Pons (tissue), 1 donor: ENCODE measurements at regions not wholly inside any gene's neighbourhood (a gene's known extent, or its start where the extent isn't known, plus 50 kb on each side); places are given as distances from the start of the nearest gene placed in this dataset.

Experiments
- DNase-seq: peaks from one replicate; pipeline ENCODE4 v3.0.0-alpha.2; 2016; ENCODE audit warnings: low spot score

DNA sequence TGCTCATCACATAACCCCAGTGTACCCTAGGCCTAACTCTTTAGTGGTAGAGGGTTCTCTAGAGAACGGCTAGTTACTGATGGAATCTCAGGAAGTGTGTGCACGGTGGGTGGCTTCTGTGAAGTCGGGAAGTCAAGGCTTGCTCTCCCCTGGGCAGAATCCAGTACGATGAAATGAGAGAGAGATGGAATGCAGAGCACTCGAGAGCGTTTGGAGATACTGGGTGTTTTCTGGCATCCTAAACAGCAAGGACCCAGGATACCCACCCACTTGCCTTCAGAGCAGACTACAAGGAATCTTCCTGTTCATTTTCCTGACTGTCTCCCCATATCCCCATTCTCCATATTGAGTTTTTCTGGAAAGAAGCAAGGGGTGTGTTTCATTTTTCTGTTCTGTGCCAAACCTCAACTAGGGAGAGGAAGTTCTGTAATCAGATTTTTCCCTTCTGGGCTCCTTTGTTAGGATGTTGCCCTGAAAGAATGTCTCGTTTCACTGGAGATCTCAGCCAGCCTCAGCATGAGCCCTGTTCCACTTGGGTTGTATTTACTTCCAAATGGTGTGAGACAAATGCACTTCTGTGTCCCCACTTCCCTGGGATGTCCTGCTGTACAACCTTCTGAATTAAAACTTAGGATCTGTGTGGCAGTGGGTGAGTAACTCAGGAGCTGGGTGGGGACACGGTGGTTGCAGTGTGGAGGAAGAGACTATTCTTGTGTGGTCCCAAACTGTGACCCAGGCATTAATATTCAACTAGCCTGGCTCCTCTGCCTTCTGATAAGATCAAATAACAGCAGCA, 108.9 kb upstream of the SPRY4 start:
- no peak for DNase-seq

DNA sequence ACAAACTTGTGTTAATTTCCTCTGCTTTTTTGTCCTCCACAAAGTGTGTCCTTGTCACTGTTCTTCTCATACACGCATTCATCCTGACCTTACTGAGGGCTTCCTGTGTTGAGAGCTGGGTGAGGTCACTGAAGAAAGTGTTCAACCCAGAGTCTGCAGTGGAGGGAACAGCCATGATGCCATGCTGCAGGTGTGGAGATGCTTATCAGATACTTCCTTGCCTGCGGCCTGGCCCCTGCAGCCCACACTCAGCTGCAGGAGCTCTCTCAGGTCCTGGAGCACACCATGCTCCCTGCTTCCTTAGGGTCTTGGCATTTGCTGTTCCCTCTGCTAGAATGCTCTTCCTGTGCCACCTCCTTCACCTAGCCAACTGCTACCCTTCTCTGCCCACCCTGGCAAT, 108.1 kb upstream of the SPRY4 start:
- no peak for DNase-seq

DNA sequence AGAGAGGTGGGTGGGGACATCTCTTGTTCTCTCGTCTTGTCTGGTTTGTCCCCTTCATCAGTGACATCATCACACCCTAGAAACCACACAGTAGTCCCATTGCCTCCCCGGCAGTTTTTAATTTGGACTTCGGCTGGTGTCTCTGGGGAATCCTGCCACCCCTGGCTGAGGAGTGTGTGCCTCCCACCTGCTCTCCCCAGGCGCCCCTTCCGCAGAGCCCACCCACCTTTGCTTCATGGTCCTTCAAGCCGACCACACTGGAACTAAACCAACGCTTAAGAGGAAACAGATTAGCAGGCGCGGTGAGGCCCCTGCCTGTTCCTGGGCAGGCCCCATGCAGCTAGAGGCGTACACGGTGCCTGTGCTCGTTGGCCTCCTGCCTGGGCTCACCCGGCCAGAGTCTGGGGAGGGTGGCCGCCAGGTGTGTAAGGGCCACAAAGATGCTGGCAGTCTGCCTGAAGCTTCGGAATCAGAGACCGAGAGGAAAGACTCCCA, 107.6 kb upstream of the SPRY4 start:
- no peak for DNase-seq

DNA sequence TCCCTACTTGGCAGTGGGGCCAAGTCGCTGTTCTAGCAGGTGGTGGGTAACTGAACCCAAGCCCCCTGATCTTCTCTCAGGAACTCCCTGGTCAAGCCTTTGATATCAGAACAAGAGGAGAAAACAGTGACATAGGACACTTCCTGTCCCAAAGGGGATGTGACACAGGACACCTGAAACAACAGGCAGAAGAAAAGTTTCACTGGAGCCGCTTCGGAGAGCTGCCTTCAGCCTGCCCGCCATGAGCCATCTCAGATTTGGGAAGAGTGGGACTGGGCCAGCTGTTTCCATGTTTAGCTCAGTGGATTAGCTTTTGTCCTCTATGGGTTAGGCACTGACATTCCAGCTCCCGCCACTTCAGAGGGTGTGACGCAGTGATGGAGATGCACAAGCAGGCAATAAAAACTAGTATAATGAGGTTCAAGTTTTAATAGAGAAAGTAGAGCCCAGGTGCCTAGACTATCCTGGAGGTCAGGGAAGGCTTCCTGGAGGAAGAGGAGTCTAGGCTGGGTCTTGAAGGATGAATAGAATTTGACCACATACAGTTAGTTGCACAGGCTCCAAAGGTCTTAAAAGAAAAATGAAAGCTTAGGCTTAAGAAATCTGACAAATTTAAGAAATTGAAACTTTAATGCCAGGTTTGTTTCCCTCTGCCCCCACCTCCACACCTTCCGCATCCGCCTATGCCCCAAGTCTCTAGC, 104.1 kb upstream of the SPRY4 start:
- no peak for DNase-seq

DNA sequence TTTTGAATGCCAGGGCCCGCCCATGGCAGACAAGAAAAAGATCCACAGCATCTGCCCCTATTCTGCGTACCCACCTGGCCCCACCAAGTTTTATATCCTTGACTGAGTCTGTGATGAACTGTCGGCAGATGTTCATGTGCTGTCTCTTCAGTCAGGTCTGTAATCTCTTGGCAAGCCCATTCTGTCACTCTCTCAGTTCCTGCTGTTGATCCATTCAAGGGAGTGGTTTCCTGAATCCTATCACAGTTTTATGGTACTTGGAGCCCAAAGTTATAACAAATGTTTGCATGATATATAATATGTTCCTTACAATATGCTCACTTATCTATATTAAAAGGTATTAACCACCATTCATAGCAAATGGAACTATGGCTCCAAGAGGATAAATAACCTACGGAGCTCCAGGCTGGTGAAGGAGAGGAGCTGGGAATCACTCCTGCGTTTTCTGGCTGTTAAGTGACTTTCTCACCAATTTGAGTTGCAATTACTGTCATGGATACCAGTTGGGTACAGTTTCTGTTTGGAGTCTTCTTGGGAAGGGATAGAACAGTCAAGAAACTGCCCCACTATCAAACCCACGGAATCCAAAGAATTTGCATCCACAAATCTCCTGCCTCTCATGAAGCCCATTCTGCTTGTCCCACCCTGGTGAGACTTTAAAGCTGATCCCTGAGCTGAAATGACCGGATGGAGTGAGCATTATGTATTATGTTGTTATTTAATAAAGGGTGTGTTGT, 103.4 kb upstream of the SPRY4 start:
- no peak for DNase-seq

DNA sequence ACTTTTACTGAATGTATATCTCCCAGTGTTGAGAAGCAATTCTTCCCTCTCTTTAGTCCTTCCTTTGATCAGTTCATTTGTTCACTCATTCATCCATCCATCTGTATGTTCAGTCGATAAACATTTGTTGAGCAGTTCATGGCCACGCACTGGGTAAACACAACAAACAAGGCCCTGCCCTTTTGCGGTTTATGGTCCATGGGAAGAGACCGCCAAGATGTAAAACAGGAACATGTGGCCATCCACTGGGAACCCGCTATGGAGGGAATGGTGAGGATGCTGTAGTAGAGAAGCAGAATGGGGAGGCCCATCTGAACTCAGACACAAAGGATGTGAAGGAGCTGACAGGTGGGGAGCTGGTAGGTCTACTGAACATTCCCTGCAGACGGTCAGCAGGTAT, 102.7 kb upstream of the SPRY4 start:
- DNase-seq = no peak

DNA sequence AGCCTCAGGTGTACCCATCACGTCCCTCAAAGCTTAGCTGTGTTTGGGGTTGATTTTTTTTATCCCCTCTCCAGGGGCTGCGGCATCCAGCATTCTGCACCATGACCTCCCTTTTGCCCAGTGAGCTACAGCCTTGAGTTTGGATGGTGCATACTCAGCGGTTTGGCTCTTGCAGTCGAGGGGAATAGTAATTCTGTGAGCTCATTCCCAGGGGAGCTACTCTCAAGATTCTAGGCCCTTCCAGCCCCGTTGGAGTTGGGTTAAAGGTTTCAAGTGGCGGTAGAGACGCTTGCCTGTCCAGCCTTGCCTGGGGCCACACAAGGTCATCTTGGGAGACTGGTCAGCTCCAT, 102.2 kb upstream of the SPRY4 start:
- DNase-seq = no peak

DNA sequence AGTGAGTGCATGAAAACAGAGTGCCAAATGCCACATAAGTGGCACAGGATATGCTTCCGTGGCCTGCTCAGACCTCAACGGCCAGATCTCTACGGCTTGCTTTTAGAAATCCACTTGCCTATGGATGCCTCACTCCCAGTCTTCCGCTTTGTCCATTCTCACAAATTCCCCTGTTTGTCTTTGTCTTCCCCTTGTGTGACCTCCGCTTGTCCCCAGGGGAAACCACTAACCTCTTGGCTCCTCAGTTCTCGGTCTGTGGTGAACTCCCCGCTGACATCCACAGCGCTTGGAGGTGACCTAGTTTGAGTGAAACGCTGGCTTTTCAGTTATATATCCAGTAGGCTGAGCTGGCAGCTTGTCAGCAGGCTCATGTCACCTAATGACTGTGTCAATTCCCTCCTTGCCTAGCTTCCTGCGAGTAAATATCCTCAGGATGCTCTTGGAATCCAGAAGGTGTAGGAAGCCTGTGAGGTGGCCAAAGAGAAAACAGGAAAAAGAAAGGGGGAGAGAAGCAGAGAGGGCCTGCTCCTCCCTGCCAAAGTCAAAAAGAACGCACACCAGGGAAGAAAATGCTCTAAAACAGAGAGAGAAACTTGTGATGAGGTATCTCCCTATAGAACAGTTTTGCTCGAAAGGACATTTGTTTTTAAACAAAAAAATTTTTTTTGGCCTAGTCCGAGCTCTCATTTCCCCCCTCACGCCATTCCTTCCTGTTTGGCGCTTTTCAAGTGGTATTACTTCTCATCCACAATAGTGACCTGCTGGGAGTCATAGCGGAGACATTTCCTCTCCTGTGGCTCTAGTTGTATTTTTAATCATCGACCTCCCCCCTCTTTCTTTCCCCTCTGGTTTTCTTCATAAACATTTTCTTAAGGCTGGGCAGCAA, 101.6 kb upstream of the SPRY4 start:
- DNase-seq = peak; percentile 50

DNA sequence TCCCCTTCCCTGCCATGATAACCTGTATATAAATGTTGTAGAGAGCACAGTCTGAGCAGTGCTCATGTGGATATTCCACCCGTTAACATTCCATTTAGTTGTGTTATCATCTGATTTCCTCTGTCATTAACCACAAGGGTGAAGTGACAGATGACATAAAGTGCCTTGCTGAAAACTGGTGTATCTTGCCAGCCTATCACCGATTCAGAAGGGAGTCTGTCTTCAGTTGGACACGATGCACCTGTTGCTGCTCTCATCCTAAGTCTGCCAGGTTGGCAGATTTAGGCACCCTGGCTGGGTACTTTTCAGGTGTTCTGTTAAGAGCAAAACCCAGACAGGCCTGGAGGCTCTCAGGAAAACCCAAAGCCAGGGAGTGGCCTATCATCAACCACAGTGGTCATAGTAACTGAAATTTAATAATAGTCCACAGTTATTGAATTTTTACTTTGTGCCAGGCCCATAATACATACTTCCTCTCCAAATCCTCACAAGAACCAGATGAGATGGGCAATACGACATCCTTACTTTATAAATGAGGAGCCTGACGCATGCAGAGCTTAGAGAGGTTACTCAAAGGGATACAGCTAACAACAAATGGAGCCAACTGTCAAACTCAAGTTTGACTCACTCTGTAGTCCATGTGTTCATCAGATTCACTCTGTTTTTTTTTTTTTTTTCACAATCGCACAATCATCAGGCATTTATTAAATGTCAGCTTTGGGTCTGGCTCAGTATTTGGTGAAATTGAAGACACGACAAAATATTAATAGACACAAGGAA, 100.7 kb upstream of the SPRY4 start:
- no peak for DNase-seq

DNA sequence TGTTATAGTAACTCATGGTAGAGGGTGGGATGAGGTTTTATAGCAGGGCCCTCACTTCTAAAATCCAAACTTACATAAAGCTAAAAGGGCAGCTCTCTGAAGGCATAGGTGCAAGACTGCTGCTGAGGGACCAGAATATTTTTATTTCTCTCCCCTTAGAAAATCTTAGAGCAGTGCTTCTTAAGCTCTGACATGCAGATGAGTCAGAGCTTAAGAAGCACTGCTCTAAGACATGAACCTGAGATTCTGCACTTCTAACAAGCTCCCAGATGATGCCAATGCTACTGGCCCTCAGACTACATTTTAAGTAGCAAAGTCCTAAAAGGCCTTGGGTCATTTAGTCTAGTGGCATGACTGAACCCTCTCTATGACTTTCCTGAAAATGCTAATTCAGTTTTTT, 97.6 kb upstream of the SPRY4 start:
- no peak for DNase-seq

DNA sequence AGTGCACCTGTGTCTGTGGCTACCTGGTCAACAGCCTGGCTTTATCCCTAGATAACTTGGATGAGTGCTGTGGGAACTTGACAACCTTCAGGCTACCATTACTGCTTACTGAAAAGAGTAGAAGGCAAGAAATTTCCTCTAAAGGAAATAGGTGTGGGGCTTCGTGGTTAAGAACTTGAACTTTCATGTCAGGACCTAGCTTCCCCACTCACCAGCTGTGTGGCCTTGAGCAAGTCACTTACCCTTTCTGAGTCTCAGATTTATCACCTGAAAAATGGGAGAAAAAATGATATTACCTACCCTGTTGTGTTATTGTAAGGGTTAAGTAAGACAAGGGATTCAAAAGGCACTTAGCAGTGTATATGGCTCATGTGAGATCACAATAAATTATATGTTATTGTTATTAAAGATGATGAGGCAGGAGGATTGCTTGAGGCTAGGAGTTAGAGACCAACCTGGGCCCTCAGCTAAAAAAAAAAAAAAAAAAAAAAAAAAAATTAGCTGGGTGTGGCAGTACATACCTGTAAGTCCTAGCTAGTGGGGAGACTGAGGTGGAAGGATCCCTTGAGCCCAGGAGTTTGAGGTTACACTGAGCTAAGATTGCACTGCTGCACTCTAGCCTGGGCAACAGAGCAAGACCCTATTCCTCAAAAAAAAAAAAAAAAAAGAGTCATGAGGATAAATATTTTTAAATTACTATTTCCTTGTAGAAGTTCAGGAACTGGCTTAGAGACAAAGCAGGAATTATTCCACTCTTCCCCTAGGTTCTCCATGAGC, 97.0 kb upstream of the SPRY4 start:
- no peak for DNase-seq

DNA sequence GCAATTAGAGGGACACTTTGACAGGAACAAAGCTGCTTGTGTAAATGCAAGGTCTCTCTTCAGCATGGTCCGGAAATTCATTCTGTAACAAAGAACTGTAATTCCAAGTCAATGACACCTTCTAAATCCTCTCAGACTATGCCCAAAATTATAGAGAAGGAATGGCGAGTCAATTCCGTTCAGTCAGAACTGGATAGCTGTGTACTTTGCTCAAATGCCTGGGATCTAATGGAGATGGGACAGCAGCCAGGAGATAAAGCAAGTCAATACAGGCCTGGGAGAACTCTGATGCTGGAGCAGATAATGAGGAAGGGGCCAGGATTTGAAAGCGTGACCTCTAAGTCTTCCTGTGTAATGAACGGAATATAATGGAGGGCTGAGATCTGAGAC, 96.4 kb upstream of the SPRY4 start:
- no peak for DNase-seq

DNA sequence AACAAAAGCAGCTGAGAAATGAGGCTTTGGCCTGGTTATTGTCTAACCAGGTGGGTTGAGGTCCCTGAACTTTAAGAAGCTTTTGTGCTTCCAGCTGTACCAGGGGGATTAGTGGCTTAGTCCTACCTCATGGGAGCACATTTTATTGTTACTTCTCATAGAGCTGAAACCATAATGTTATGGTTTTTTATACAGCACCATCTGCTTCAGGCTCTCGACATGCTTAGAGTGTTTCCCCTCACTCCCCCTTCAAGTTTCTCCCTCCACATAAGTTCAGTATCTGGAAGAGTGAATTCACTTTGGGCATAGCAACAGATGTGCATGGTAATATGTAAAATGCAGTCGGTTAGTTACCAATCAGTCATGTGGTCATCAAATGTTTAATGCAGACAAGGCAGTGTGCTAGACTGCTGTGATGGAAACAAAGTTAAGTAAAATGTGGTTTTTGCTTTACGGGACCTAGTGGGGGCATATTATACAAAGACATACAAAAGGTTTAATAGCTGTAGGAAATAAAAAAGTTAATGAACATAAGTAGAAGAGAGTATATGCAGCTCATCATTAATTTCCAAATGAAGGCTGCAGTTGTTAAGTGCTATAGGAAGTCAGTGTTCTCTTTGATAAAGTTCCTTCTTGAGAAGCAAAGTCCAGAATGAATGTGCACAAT, 95.9 kb upstream of the SPRY4 start:
- no peak for DNase-seq

DNA sequence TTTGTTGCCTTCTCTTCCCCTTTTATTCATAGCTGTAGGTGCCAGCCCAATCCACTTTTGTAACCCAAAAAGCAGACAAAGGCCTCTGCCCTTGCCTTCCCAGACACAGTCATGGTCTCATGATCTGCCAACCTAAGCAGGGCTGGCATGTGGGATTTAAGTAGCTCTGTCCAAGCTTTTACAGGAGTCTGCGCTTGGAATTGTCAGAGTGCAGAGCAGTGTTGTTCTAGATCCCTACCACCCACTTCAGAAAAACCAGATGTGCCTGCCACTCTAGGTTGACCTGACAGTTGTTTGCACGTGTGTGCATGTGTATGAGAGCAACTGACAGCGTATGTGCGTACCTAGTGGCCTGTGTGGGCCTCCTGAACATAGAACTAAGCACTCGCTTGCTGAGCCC, 87.8 kb upstream of the SPRY4 start:
- DNase-seq = no peak

DNA sequence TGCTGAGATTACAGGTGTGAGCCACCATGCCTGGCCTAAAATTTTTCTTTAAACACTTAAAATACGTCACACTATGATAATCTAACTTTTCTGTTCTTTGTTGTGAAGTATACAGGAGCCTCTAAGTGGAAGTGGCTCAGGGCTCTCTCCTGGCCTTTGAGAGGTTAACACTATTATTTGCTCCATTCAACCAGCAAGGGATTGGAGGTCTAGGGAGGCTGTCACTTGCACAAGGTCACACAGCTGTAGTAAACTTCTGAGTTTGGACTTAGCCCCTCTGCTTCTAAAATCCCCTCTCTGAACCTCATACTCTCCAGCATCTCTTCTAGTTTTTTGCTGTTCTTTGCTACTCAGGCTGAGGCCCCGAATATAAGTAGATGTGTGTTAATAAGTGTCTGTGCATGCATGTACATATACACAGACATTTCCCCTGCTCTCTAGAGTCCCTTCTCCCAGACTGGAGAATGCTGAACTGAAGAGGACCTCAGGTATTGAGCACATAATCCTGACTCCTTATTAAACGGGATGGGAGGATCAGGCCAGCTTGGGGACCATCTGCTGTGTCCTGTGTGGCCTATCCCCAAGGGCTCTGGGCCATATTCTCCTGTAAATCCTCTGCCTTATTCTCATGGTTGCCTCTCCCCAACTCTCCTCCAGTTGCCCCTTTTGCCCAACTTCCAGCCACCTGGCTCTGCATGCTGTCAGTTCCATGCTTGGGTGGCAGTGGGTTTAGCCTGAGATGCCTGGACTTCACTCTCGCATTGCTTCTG, 87.0 kb upstream of the SPRY4 start:
- DNase-seq = no peak

DNA sequence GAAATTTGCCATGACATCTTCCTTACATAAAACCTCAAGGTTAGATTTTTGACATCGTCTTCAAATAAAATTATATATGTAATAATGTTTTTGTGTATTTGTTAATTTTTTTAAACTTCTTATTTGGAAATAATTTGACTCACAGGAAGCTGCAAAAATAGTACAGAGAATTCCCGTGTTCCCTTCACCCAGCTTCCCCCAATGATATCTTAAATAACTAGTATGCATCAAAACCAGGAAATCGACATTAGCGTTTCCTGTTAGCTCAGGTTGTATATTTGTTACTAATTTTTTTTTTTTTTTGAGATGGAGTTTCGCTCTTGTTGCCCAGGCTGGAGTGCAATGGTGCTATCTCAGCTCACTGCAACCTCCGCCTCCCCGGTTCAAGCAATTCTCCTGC, 86.3 kb upstream of the SPRY4 start:
- no peak for DNase-seq

DNA sequence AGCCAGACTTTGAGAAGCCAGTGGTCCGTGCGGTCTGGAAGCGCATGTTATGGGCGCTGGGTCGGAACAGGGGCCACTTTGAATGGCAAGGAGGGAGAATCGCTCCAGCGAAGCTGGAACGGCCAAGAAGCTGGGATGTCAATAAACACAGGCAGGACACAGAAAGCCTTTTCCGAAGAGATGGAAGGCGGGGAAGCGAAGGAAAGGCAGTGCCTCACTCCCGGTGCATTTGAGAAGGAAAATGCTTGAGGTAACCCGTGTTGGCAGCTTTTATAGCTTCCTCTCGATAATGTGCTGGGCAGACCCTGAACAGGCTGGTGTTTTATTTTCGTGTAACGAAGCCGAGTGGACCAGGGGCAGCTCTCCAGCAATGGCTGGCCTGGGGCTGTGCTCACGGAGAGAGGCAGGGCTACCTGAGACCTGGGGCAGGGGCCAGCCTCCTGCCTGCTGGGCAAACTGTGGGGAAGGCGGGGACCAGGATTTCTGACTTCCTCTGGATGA, 84.2 kb upstream of the SPRY4 start:
- DNase-seq = no peak

DNA sequence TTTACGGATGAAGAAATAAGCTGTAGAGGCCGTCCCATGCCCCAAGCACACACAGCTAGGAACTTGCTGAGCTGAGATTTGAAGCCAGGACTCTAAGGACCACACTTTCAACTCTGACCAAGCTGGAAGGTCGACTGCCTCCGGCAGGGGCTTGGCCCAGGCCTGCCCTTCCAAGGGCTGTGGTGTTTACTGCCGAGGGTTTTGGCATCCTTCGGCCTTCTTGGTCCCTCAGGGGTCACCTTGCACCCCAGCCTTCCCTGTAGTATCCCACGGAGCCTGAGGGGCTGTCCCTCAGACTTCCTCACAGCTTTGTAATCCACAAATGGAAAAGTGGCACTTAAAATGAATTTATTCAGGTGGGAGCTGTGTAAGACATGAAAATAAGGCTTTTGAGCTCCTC, 83.7 kb upstream of the SPRY4 start:
- no peak for DNase-seq
